Adrenal gland (tissue), 9 donors: ENCODE measurements at regions not wholly inside any gene's neighbourhood (a gene's known extent, or its start where the extent isn't known, plus 50 kb on each side); places are given as distances from the start of the nearest gene placed in this dataset.

Experiments used
- DNase-seq, 7 donors: peaks; one replicate each; pipeline ENCODE4 v3.0.0-alpha.2; 2019 to 2020
- H3K27ac ChIP-seq, 5 donors: fragments of 200-600 bp; sonication (generic) in 4 of 5; 1 replicate in 3 of 5; 2 replicates in 2 of 5; pipeline versions ENCODE4 v1.5.1 to v1.8.0; 2016 to 2020; ENCODE audit warnings: mild to moderate bottlenecking in 1 of 5
- H3K27me3 ChIP-seq: fragments of 200-600 bp; 2 replicates; pipeline ENCODE4 v1.8.0; 2021
- H3K36me3 ChIP-seq, 2 donors: fragments of 200-600 bp; replicated peaks in 1 of 2; 1 replicate in 1 of 2; 2 replicates in 1 of 2; pipeline versions ENCODE4 v1.5.1 to v1.8.0; 2018 to 2022
- H3K4me1 ChIP-seq, 2 donors: fragments of 200-600 bp; replicated peaks in 1 of 2; 1 replicate in 1 of 2; 2 replicates in 1 of 2; pipeline versions ENCODE4 v1.5.1 to v1.8.0; 2018 to 2021
- H3K4me3 ChIP-seq, 4 donors: fragments of 200-600 bp; sonication (generic) in 3 of 4; one replicate each; pipeline ENCODE4 v1.5.1; 2016 to 2018
- H3K9me3 ChIP-seq, 3 donors: fragments of 200-600 bp; sonication (generic) in 1 of 3; replicated peaks in 1 of 3; 1 replicate in 2 of 3; 2 replicates in 1 of 3; pipeline versions ENCODE4 v1.5.1 to v1.8.0; 2016 to 2021
- POLR2A ChIP-seq, 2 donors: fragments of 450-650 bp; IDR thresholded peaks; one replicate each; pipeline ENCODE4 v1.6.1; 2017; ENCODE audit warnings: antibody characterized with exemption in 2 of 2, mild to moderate bottlenecking in 2 of 2, moderate library complexity in 1 of 2
- WGBS, 4 donors: extraction: QIAGEN DNeasy Blood & Tissue Kit in 2 of 4; methylation state at CpG; one replicate each; pipeline versions ENCODE4 v1.1.5 to v1.1.7; 2013 to 2017; 5-methylcytosine and 5-hydroxymethylcytosine counted together
- intact Hi-C, 2 donors: fragments of 100-400 bp; cut with DNase I; formaldehyde crosslinking; loops; one replicate each; pipeline versions ENCODE4 v1.14.1 to v1.15.0; 2022 to 2023
- TF ChIP-seq, protein P1 (sequence below), 6 experiments: fragments of 450-650 bp in 4 of 6; fragments of 200-600 bp in 2 of 6; sonication (generic) in 1 of 6; IDR thresholded peaks; 1 replicate in 5 of 6; 2 replicates in 1 of 6; pipeline versions ENCODE4 v1.5.1 to v1.8.0; 2016 to 2021; ENCODE audit warnings: antibody characterized with exemption in 6 of 6, mild to moderate bottlenecking in 2 of 6, moderate library complexity in 1 of 6
- donor health status: healthy with polysubstance abuse.
- donor health status: Bipolar disorder and iron deficiency.
- donor health status: DM: yes; HTN: yes; CAD: no.
- donor health status: DM: no; HTN: no; CAD: no.
- donor health status: DM: no; HTN: no; CAD: no.

DNA sequence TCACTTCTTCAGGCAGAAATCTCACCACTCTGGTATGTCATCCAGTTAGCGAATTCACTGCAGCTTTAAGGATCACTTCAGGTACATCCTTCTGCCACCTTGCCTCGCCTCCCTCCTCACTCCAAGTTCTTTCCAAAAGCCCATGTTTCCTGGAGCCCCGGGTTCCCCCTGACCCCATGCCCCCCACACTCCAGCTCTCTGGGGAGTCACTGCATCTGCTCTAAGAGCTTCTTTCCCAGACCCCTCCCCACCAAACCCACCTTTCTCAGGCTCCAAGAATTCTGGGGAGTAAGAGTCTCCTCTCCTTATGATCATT lies 969.5 kb upstream of the ZNF722 start:
- H3K9me3 ChIP-seq, result no peaks in the 10 kb centered on the region
- H3K27ac ChIP-seq, result no peak overlapping the region
- no peak for TF ChIP-seq POLR2A (IDR thresholded peaks at IDR 0.05)
- TF ChIP-seq, protein P1, sequence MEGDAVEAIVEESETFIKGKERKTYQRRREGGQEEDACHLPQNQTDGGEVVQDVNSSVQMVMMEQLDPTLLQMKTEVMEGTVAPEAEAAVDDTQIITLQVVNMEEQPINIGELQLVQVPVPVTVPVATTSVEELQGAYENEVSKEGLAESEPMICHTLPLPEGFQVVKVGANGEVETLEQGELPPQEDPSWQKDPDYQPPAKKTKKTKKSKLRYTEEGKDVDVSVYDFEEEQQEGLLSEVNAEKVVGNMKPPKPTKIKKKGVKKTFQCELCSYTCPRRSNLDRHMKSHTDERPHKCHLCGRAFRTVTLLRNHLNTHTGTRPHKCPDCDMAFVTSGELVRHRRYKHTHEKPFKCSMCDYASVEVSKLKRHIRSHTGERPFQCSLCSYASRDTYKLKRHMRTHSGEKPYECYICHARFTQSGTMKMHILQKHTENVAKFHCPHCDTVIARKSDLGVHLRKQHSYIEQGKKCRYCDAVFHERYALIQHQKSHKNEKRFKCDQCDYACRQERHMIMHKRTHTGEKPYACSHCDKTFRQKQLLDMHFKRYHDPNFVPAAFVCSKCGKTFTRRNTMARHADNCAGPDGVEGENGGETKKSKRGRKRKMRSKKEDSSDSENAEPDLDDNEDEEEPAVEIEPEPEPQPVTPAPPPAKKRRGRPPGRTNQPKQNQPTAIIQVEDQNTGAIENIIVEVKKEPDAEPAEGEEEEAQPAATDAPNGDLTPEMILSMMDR (IDR thresholded peaks at IDR 0.05), result no peak
- 39 to 60% (median 49%) methylated on average over 3 of the region's 3 CpGs for WGBS, 4 donors
- no peak overlapping the region for H3K4me3 ChIP-seq
- intact Hi-C loops, result no loop called here
- no peaks in the 10 kb centered on the region for H3K27me3 ChIP-seq
- H3K36me3 ChIP-seq, result no peaks in the 10 kb centered on the region
- H3K4me1 ChIP-seq, result no peaks in the 10 kb centered on the region
- no peak for DNase-seq

DNA sequence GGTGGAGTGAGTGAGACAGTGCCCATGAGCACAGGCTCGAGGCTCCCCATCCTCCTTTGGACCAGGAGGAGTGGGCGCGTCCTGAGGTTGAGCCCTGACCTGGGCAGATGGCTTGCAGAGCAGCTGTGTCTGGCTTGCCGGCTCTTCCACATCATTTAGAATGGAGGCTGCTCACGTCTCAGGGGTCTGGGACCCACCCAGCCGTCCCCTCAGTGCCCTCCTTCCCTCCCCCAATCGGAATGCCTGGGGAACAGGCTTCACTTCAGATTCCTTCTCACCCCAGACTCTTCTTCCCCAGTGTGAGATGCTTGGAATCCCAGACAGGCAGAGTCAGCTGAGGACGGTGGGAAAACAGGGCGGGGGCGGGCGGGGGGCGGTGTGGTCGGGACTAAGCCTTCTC lies 968.6 kb upstream of the ZNF722 start:
- no peak for DNase-seq
- H3K4me1 ChIP-seq, result no peaks in the 10 kb centered on the region
- TF ChIP-seq, protein P1 (IDR thresholded peaks at IDR 0.05), result no peak
- no peak for TF ChIP-seq POLR2A (IDR thresholded peaks at IDR 0.05)
- whole genome bisulfite sequencing, 4 donors, result 60 to 92% (median 68%) methylated on average over 4 to 13 of the region's 13 CpGs
- H3K36me3 ChIP-seq, result no peaks in the 10 kb centered on the region
- no peak overlapping the region for H3K27ac ChIP-seq
- intact Hi-C loops, result no loop called here
- no peak overlapping the region for H3K4me3 ChIP-seq
- no peaks in the 10 kb centered on the region for H3K27me3 ChIP-seq
- H3K9me3 ChIP-seq, result no peaks in the 10 kb centered on the region

GRCh38 chr7:63031838-63032436 lies 966.7 kb upstream of the ZNF722 start:
- H3K27me3 ChIP-seq, result no peaks in the 10 kb centered on the region
- WGBS, 4 donors, result 72 to 76% (median 74%) methylated on average over 14 to 16 of the region's 16 CpGs
- H3K4me1 ChIP-seq, result no peaks in the 10 kb centered on the region
- TF ChIP-seq, protein P1 (IDR thresholded peaks at IDR 0.05), result no peak
- TF ChIP-seq POLR2A (IDR thresholded peaks at IDR 0.05), result no peak
- no peak overlapping the region for H3K27ac ChIP-seq
- intact Hi-C loops, result no loop called here
- no peaks in the 10 kb centered on the region for H3K9me3 ChIP-seq
- no peak for DNase-seq
- H3K36me3 ChIP-seq, result no peaks in the 10 kb centered on the region
- no peak overlapping the region for H3K4me3 ChIP-seq

- WGBS, 4 donors, result 56 to 64% (median 61%) methylated on average over 6 of the region's 6 CpGs
These were observed 961.4 kb upstream of the ZNF722 start for GRCh38 chr7:63037242-63037641.

More at GRCh38 chr7:63037242-63037641, 961.4 kb upstream of the ZNF722 start:
- no peak for TF ChIP-seq POLR2A (IDR thresholded peaks at IDR 0.05)
- TF ChIP-seq, protein P1 (IDR thresholded peaks at IDR 0.05), result no peak
- Histone ChIP-seq H3K4me3 (no peak overlapping the region), H3K27me3 (no peaks in the 10 kb centered on the region), H3K36me3 (no peaks in the 10 kb centered on the region), H3K9me3 (no peaks in the 10 kb centered on the region), H3K27ac (no peak overlapping the region), H3K4me1 (no peaks in the 10 kb centered on the region)
- intact Hi-C loops, result no loop called here
- DNase-seq, result no peak
